GM12878 (cell line): ENCODE measurements at regions not wholly inside any gene's neighbourhood (a gene's known extent, or its start where the extent isn't known, plus 50 kb on each side); places are given as distances from the start of the nearest gene placed in this dataset.

ENCODE experiments used
- ATAC-seq: fragments of 200-7000 bp; cut with Tn5 transposase; 3 replicates; pipeline ENCODE4 v1.9.1; 2020; ENCODE audit warnings: mild to moderate bottlenecking, moderate library complexity
- BruUV-seq: library from RNA; stranded (reverse); fragments of 400-500 nt; replicated peaks from 2 replicates; lab custom pipeline; 2021; lab: Mats Ljungman, UMichigan
- CTCF ChIA-PET: fragments of 300-600 bp; sonication (Branson Sonifier 250); formaldehyde crosslinking; extraction: SDS; loops from one replicate; lab custom pipeline; 2021; ENCODE audit warnings: inconsistent platforms; lab: Yijun Ruan, JAX
- POLR2A ChIA-PET: fragments of 350-600 bp; formaldehyde crosslinking; extraction: SDS; loops from one replicate; lab custom pipeline; 2021; ENCODE audit warnings: inconsistent platforms; lab: Charles Lee
- RAD21 ChIA-PET: fragments of 300-600 bp; sonication (Branson Sonifier 250); formaldehyde crosslinking; loops from one replicate; lab custom pipeline; 2023; ENCODE audit warnings: antibody characterized with exemption; ENCODE audit not compliant: unreplicated experiment; lab: Charles Lee
- SMC1A ChIA-PET: fragments of 300-600 bp; sonication (Branson Sonifier 250); formaldehyde crosslinking; loops from one replicate; lab custom pipeline; 2023; ENCODE audit not compliant: unreplicated experiment, uncharacterized antibody; lab: Charles Lee
- DNase-seq: peaks from one replicate; pipeline ENCODE4 v3.0.0-alpha.2; 2011; ENCODE audit warnings: low read depth, low spot score
- FAIRE-seq: peaks from 3 replicates; lab custom pipeline; 2011; peaks lifted over from hg19 to GRCh38; lab: Jason Lieb, UNC
- H2AFZ ChIP-seq: 2 replicates; pipeline ENCODE4 v1.6.0; 2011; ENCODE audit warnings: low read depth, low read length, control low read depth; ENCODE audit not compliant: control insufficient read depth
- H3K27ac ChIP-seq: 2 replicates; pipeline ENCODE4 v1.5.1; 2011; ENCODE audit warnings: control low read depth; ENCODE audit not compliant: control insufficient read depth, insufficient read depth
- H3K27me3 ChIP-seq, 2 experiments: replicated peaks in 1 of 2; 2 replicates each; pipeline versions ENCODE4 v1.6.0 to v1.6.1; 2011; ENCODE audit warnings: low read length in 1 of 2; ENCODE audit not compliant: control insufficient read depth in 2 of 2, insufficient read depth in 2 of 2
- H3K36me3 ChIP-seq, 2 experiments: 2 replicates each; pipeline ENCODE4 v1.5.1; 2011; ENCODE audit warnings: low read length in 1 of 2; ENCODE audit not compliant: control insufficient read depth in 2 of 2, insufficient read depth in 2 of 2
- H3K4me1 ChIP-seq: 2 replicates; pipeline ENCODE4 v1.6.1; 2011; ENCODE audit warnings: mild to moderate bottlenecking, low read length, moderate library complexity, mixed read lengths; ENCODE audit not compliant: control insufficient read depth, insufficient read depth
- H3K4me2 ChIP-seq: 2 replicates; pipeline ENCODE4 v1.6.0; 2011; ENCODE audit warnings: control low read depth; ENCODE audit not compliant: control insufficient read depth, insufficient read depth
- H3K4me3 ChIP-seq: fragments of 200-600 bp; sonication (generic); 2 replicates; pipeline ENCODE4 v1.5.1; 2016
- H3K79me2 ChIP-seq: 2 replicates; pipeline ENCODE4 v1.6.0; 2011; ENCODE audit warnings: low read length; ENCODE audit not compliant: control insufficient read depth, insufficient read depth
- H3K9ac ChIP-seq: 2 replicates; pipeline ENCODE4 v1.8.0; 2011; ENCODE audit warnings: low read length, control low read depth, mixed read lengths; ENCODE audit not compliant: control insufficient read depth, insufficient read depth
- H3K9me3 ChIP-seq: replicated peaks from 3 replicates; pipeline ENCODE4 v1.5.1; 2011; ENCODE audit warnings: mild to moderate bottlenecking, low read length; ENCODE audit not compliant: control insufficient read depth, insufficient read depth
- H4K20me1 ChIP-seq: 2 replicates; pipeline ENCODE4 v1.6.0; 2011; ENCODE audit not compliant: control insufficient read depth, insufficient read depth
- ASH2L ChIP-seq: fragments of 300-600, 200-600 bp; sonication (generic); IDR thresholded peaks from 2 replicates; pipeline ENCODE4 v1.6.1; 2017; ENCODE audit warnings: low read depth, mild to moderate bottlenecking, borderline replicate concordance
- CREB1 ChIP-seq: IDR thresholded peaks from 2 replicates; pipeline ENCODE4 v1.6.1; 2012; ENCODE audit warnings: low read depth, mild to moderate bottlenecking, inconsistent platforms
- ETV6 ChIP-seq, 2 experiments: fragments of 450-650 bp in 1 of 2; IDR thresholded peaks in 1 of 2; conservative IDR thresholded peaks in 1 of 2; 2 replicates each; pipeline ENCODE4 v1.6.1; 2014; ENCODE audit warnings: antibody characterized with exemption in 1 of 2, borderline replicate concordance in 1 of 2, low read depth in 1 of 2, mild to moderate bottlenecking in 1 of 2, moderate library complexity in 1 of 2
- FOS ChIP-seq: IDR thresholded peaks from 3 replicates; pipeline ENCODE4 v1.6.1; 2011; ENCODE audit warnings: borderline replicate concordance; ENCODE audit not compliant: insufficient read length; ENCODE audit errors: extremely low read depth
- HDGF ChIP-seq: fragments of 450-650 bp; IDR thresholded peaks from 2 replicates; pipeline ENCODE4 v1.6.1; 2016; ENCODE audit warnings: antibody characterized with exemption
- HSF1 ChIP-seq: fragments of 150-350 bp; IDR thresholded peaks from 2 replicates; pipeline ENCODE4 v1.6.1; 2014; ENCODE audit warnings: mild to moderate bottlenecking, low read depth, low read length
- JUNB ChIP-seq: IDR thresholded peaks from 2 replicates; pipeline ENCODE4 v1.6.1; 2016; ENCODE audit warnings: antibody characterized with exemption, mild to moderate bottlenecking
- NRF1 ChIP-seq: conservative IDR thresholded peaks from 2 replicates; pipeline ENCODE4 v1.6.1; 2011; ENCODE audit warnings: mild to moderate bottlenecking, low read depth, low read length, improper control_type of control experiment
- PML ChIP-seq: IDR thresholded peaks from 2 replicates; pipeline ENCODE4 v1.6.1; 2012; ENCODE audit warnings: low read length, inconsistent platforms
- RAD51 ChIP-seq: fragments of 450-650 bp; IDR thresholded peaks from 2 replicates; pipeline ENCODE4 v1.6.1; 2016; ENCODE audit warnings: moderate library complexity, mild to moderate bottlenecking, inconsistent platforms
- RCOR1 ChIP-seq: conservative IDR thresholded peaks from 2 replicates; pipeline ENCODE4 v1.6.1; 2012; ENCODE audit warnings: low read depth, low read length, improper control_type of control experiment
- RUNX3 ChIP-seq: IDR thresholded peaks from 2 replicates; pipeline ENCODE4 v1.6.1; 2012; ENCODE audit warnings: low read length, inconsistent platforms
- SIN3A ChIP-seq: IDR thresholded peaks from 2 replicates; pipeline ENCODE4 v1.6.1; 2012; ENCODE audit warnings: low read depth, low read length, improper control_type of control experiment
- SKIL ChIP-seq: fragments of 450-650 bp; IDR thresholded peaks from 2 replicates; pipeline ENCODE4 v1.6.1; 2017; ENCODE audit warnings: mild to moderate bottlenecking, low read depth, inconsistent platforms; ENCODE audit not compliant: poor library complexity, severe bottlenecking
- SUZ12 ChIP-seq: fragments of 200-600 bp; sonication (generic); IDR thresholded peaks from one replicate; pipeline ENCODE4 v1.6.1; 2018; ENCODE audit warnings: antibody characterized with exemption, mild to moderate bottlenecking; ENCODE audit not compliant: unreplicated experiment
- TCF12 ChIP-seq: IDR thresholded peaks from 2 replicates; pipeline ENCODE4 v1.6.1; 2011; ENCODE audit warnings: low read depth, mild to moderate bottlenecking, low read length
- ZBTB33 ChIP-seq: fragments of 450-650 bp; IDR thresholded peaks from 2 replicates; pipeline ENCODE4 v1.6.1; 2017; ENCODE audit warnings: mild to moderate bottlenecking
- ZNF217 ChIP-seq: fragments of 450-650 bp; IDR thresholded peaks from 2 replicates; pipeline ENCODE4 v1.6.1; 2017; ENCODE audit warnings: antibody characterized with exemption, mild to moderate bottlenecking
- ZNF384 ChIP-seq: IDR thresholded peaks from 2 replicates; pipeline ENCODE4 v1.6.1; 2012; ENCODE audit warnings: low read depth, mild to moderate bottlenecking, low read length, improper control_type of control experiment, borderline replicate concordance
- WGBS: methylation state at CpG from one replicate; pipeline ENCODE4 v1.1.6; 2016; ENCODE audit warnings: low lambda C conversion rate; ENCODE audit not compliant: insufficient replicate concordance, insufficient coverage; ENCODE audit errors: missing lambda C conversion rate; 5-methylcytosine and 5-hydroxymethylcytosine counted together
- in situ Hi-C: fragments of 300-500 bp; cut with MboI; formaldehyde crosslinking; loops from 9 replicates; pipeline ENCODE4 v1.14.3; 2018; ENCODE audit warnings: mixed read lengths
- intact Hi-C: fragments of 100-400 bp; cut with micrococcal nuclease; formaldehyde crosslinking; loops from one replicate; pipeline ENCODE4 v1.14.2; 2022; ENCODE audit not compliant: unreplicated experiment

- no peaks in the 10 kb centered on the region for H3K4me1 ChIP-seq
- no peaks in the 10 kb centered on the region for H3K9me3 ChIP-seq
- H3K4me2 ChIP-seq = no peak overlapping the region
- RAD21 ChIA-PET = no interaction called here
- H3K27me3 ChIP-seq = peaks cover 0 to 2% of the 10 kb centered on the region in 2 experiments; a peak in 2 of 4 replicates
- DNase-seq = no peak
- no peak overlapping the region for H3K9ac ChIP-seq
- POLR2A ChIA-PET = no interaction called here
- H4K20me1 ChIP-seq = no peaks in the 10 kb centered on the region
- H3K36me3 ChIP-seq = no peaks in the 10 kb centered on the region
- H3K27ac ChIP-seq = no peak overlapping the region
- no peak for ATAC-seq
- no peaks in the 10 kb centered on the region for H3K79me2 ChIP-seq
- TF ChIP-seq ETV6 (conservative IDR thresholded peaks at IDR 0.05 in 1 of 2, IDR thresholded peaks at IDR 0.05 in 1 of 2; ENCODE audit: borderline replicate concordance in 1 of 2, low read depth in 1 of 2) = no peak
- TF ChIP-seq SUZ12 = no peak
- no peak for TF ChIP-seq SIN3A
- TF ChIP-seq ZNF384 = no peak
- no peak for TF ChIP-seq HDGF
- no peak for TF ChIP-seq JUNB
- TF ChIP-seq CREB1 = no peak
- TF ChIP-seq NRF1 = no peak
- TF ChIP-seq RAD51 = no peak
- no peak for TF ChIP-seq ZNF217
- TF ChIP-seq FOS = no peak
- TF ChIP-seq SKIL = no peak
- TF ChIP-seq RCOR1 = no peak
- TF ChIP-seq ASH2L = no peak
- no peak for TF ChIP-seq ZBTB33
- TF ChIP-seq RUNX3 = no peak
- no peak for TF ChIP-seq TCF12
- no peak for TF ChIP-seq PML
- no peak for TF ChIP-seq HSF1
- in situ Hi-C loops (no loop called here), intact Hi-C loops (no loop called here)
- CTCF ChIA-PET = no interaction called here
- H2AFZ ChIP-seq = no peak overlapping the region
- no TSS peak for BruUV-seq
- 31% methylated on average over 3 of the region's 3 CpGs for WGBS
- no peak overlapping the region for H3K4me3 ChIP-seq
- no peak for FAIRE-seq
- SMC1A ChIA-PET = no interaction called here
These were observed 147.5 kb downstream of the ACKR3 start for GRCh38 chr2:236717120-236717519.
